ENCODE measurements at regions not wholly inside any gene's neighbourhood (a gene's known extent, or its start where the extent isn't known, plus 50 kb on each side); places are given as distances from the start of the nearest gene placed in this dataset.

DNA sequence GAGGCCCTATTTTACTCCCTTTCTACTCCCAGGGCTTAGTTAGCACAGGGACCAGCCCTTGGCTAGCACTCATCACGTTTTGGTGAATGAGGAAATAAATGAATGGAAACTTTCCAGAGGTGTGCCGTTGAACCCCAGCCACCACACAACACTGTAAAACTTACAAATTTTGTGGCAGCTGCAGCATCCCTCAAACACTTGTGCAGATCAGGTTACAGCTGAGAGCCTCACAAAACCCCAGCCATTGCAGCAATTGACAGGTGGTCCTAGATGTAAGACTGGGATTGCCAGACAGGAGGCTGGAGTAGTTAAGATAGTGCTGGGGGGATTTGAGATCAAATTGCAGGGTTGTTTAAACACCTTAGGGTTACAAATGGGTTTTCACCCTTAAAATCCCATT lies 482.2 kb upstream of the KIF2A start:
- Histone ChIP-seq H3K4me2 (ENCODE audit: low read length) (no peak overlapping the region), H3K79me2 (ENCODE audit: control insufficient read depth, low read length) (no peaks in the 10 kb centered on the region), H3K27me3 (ENCODE audit: control insufficient read depth, low read length) (no peaks in the 10 kb centered on the region), H3K9me3 (ENCODE audit: control insufficient read depth, insufficient read depth, low read length) (no peaks in the 10 kb centered on the region), H3K36me3 (ENCODE audit: control insufficient read depth, low read length) (no peaks in the 10 kb centered on the region), H3F3A (ENCODE audit: control insufficient read depth, insufficient read depth) (no peaks in the 10 kb centered on the region), H3K9me2 (replicated peaks; ENCODE audit: control insufficient read depth, low read length) (no peaks in the 10 kb centered on the region), H3K27ac (ENCODE audit: low read depth, low read length) (no peak overlapping the region), H3K4me3 (ENCODE audit: low read length) (no peak overlapping the region), H4K20me1 (ENCODE audit: control insufficient read depth, insufficient read depth, low read depth, low read length) (no peaks in the 10 kb centered on the region), H3K4me1 (ENCODE audit: control insufficient read depth, low read length) (no peaks in the 10 kb centered on the region)
- TF ChIP-seq CTCF (IDR thresholded peaks at IDR 0.05; ENCODE audit: low read depth, low read length, poor library complexity, severe bottlenecking) (no peak), EZH2phosphoT487 (IDR thresholded peaks at IDR 0.05; ENCODE audit: borderline replicate concordance, low read length) (no peak)

GRCh38 chr5:61824396-61824795 lies 481.6 kb upstream of the KIF2A start:
- Histone ChIP-seq H3K4me3 (ENCODE audit: low read length) (no peak overlapping the region), H3K9me2 (replicated peaks; ENCODE audit: control insufficient read depth, low read length) (no peaks in the 10 kb centered on the region), H3K4me2 (ENCODE audit: low read length) (no peak overlapping the region), H3K4me1 (ENCODE audit: control insufficient read depth, low read length) (no peaks in the 10 kb centered on the region), H3K27me3 (ENCODE audit: control insufficient read depth, low read length) (no peaks in the 10 kb centered on the region), H3F3A (ENCODE audit: control insufficient read depth, insufficient read depth) (no peaks in the 10 kb centered on the region), H3K27ac (ENCODE audit: low read depth, low read length) (no peak overlapping the region), H4K20me1 (ENCODE audit: control insufficient read depth, insufficient read depth, low read depth, low read length) (no peaks in the 10 kb centered on the region), H3K79me2 (ENCODE audit: control insufficient read depth, low read length) (no peaks in the 10 kb centered on the region), H3K9me3 (ENCODE audit: control insufficient read depth, insufficient read depth, low read length) (no peaks in the 10 kb centered on the region), H3K36me3 (ENCODE audit: control insufficient read depth, low read length) (no peaks in the 10 kb centered on the region)
- TF ChIP-seq CTCF (IDR thresholded peaks at IDR 0.05; ENCODE audit: low read depth, low read length, poor library complexity, severe bottlenecking) (no peak), EZH2phosphoT487 (IDR thresholded peaks at IDR 0.05; ENCODE audit: borderline replicate concordance, low read length) (no peak)

GRCh38 chr5:61827445-61827975 lies 478.5 kb upstream of the KIF2A start:
- no peak overlapping the region for H3K4me3 ChIP-seq (ENCODE audit: low read length)
- H3K27me3 ChIP-seq (ENCODE audit: control insufficient read depth, low read length): no peaks in the 10 kb centered on the region
- no peak overlapping the region for H3K4me2 ChIP-seq (ENCODE audit: low read length)
- H3K9me2 ChIP-seq (replicated peaks; ENCODE audit: control insufficient read depth, low read length): no peaks in the 10 kb centered on the region
- no peak overlapping the region for H3K27ac ChIP-seq (ENCODE audit: low read depth, low read length)
- TF ChIP-seq CTCF (IDR thresholded peaks at IDR 0.05; ENCODE audit: low read depth, low read length, poor library complexity, severe bottlenecking): no peak
- no peak for TF ChIP-seq EZH2phosphoT487 (IDR thresholded peaks at IDR 0.05; ENCODE audit: borderline replicate concordance, low read length)
- no peaks in the 10 kb centered on the region for H3F3A ChIP-seq (ENCODE audit: control insufficient read depth, insufficient read depth)
- no peaks in the 10 kb centered on the region for H3K9me3 ChIP-seq (ENCODE audit: control insufficient read depth, insufficient read depth, low read length)
- no peaks in the 10 kb centered on the region for H3K4me1 ChIP-seq (ENCODE audit: control insufficient read depth, low read length)
- no peaks in the 10 kb centered on the region for H3K36me3 ChIP-seq (ENCODE audit: control insufficient read depth, low read length)
- no peaks in the 10 kb centered on the region for H4K20me1 ChIP-seq (ENCODE audit: control insufficient read depth, insufficient read depth, low read depth, low read length)
- H3K79me2 ChIP-seq (ENCODE audit: control insufficient read depth, low read length): no peaks in the 10 kb centered on the region

Measured in DOHH2 (cell line).